ENCODE measurements at regions not wholly inside any gene's neighbourhood (a gene's known extent, or its start where the extent isn't known, plus 50 kb on each side); places are given as distances from the start of the nearest gene placed in this dataset.

GRCh38 chr5:54363669-54364068 is 53.3 kb upstream of the ARL15 start:
- DNase-seq = no peak

- DNase-seq = no peak
Measured at GRCh38 chr5:54362992-54363625, 52.7 kb upstream of the ARL15 start.

- DNase-seq = no peak
Measured at GRCh38 chr5:54362434-54362833, 52.1 kb upstream of the ARL15 start.

GRCh38 chr5:54361691-54362411 is 51.5 kb upstream of the ARL15 start:
- DNase-seq = no peak

- DNase-seq = no peak
Measured at GRCh38 chr5:54360925-54361662, 50.7 kb upstream of the ARL15 start.
